ENCODE measurements at regions not wholly inside any gene's neighbourhood (a gene's known extent, or its start where the extent isn't known, plus 50 kb on each side); places are given as distances from the start of the nearest gene placed in this dataset.
"Not testable (repeated sequence)": the region's sequence is repeated elsewhere in the genome, so short reads cannot be mapped to it uniquely, and the experiment has no call there.

- Histone ChIP-seq H3K36me3 (ENCODE audit: control insufficient read depth in 2 of 2, extremely low read depth in 1 of 2, insufficient read depth in 2 of 2, low read length in 2 of 2) (no peaks in the 10 kb centered on the region), H3K27ac (ENCODE audit: insufficient read depth, low read depth, low read length) (no peak overlapping the region), H3K9me1 (replicated peaks; ENCODE audit: control insufficient read depth, extremely low read depth, insufficient read depth, low read length) (no peaks in the 10 kb centered on the region), H3K4me1 (ENCODE audit: control insufficient read depth, extremely low read depth, insufficient read depth, low read length) (no peaks in the 10 kb centered on the region), H2AFZ (ENCODE audit: low read depth, low read length) (peak overlapping the region; percentile 52), H3K4me3 (replicated peaks in 1 of 3; ENCODE audit: insufficient read depth in 1 of 3, low read depth in 1 of 3, low read length in 3 of 3) (no peak overlapping the region), H3K9ac (replicated peaks; ENCODE audit: extremely low read depth, insufficient read depth, low read length) (no peak overlapping the region), H3K27me3 (ENCODE audit: control insufficient read depth in 2 of 2, insufficient read depth in 2 of 2, low read length in 2 of 2) (no peaks in the 10 kb centered on the region), H3K79me2 (ENCODE audit: control insufficient read depth, insufficient read depth, low read length) (no peaks in the 10 kb centered on the region), H4K20me1 (replicated peaks; ENCODE audit: control insufficient read depth, extremely low read depth, insufficient read depth, low read length) (no peaks in the 10 kb centered on the region), H3K4me2 (ENCODE audit: insufficient read depth, low read length) (no peak overlapping the region), H3K9me3 (replicated peaks; ENCODE audit: control insufficient read depth, insufficient read depth, low read length) (no peaks in the 10 kb centered on the region)
- peak; percentile 21 for DNase-seq (ENCODE audit: low read depth, low spot score)
- peak; percentile 35 for FAIRE-seq
- POLR2A ChIA-PET = no interaction called here
- dilution Hi-C loops (cut with MboI; ENCODE audit: extremely low pct_ligation_motif_present, low sequenced_read_pairs) (no loop called here), intact Hi-C loops (cut with micrococcal nuclease) (no loop called here)
- CTCF ChIA-PET = no interaction called here
- TF ChIP-seq, protein P1, sequence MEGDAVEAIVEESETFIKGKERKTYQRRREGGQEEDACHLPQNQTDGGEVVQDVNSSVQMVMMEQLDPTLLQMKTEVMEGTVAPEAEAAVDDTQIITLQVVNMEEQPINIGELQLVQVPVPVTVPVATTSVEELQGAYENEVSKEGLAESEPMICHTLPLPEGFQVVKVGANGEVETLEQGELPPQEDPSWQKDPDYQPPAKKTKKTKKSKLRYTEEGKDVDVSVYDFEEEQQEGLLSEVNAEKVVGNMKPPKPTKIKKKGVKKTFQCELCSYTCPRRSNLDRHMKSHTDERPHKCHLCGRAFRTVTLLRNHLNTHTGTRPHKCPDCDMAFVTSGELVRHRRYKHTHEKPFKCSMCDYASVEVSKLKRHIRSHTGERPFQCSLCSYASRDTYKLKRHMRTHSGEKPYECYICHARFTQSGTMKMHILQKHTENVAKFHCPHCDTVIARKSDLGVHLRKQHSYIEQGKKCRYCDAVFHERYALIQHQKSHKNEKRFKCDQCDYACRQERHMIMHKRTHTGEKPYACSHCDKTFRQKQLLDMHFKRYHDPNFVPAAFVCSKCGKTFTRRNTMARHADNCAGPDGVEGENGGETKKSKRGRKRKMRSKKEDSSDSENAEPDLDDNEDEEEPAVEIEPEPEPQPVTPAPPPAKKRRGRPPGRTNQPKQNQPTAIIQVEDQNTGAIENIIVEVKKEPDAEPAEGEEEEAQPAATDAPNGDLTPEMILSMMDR (IDR thresholded peaks at IDR 0.05; ENCODE audit: extremely low read depth in 1 of 2, insufficient read depth in 1 of 2, low read depth in 1 of 2, low read length in 2 of 2) = no peak
- TF ChIP-seq MYC (IDR thresholded peaks at IDR 0.05; ENCODE audit: low read depth, low read length) (no peak), EZH2 (IDR thresholded peaks at IDR 0.05; ENCODE audit: borderline replicate concordance, low read depth, low read length, severe bottlenecking) (no peak), FOS (IDR thresholded peaks at IDR 0.05; ENCODE audit: borderline replicate concordance, insufficient read depth, low read length) (peak; percentile 44), GATA2 (IDR thresholded peaks at IDR 0.05; ENCODE audit: insufficient read depth, insufficient read length, low read depth, low read length) (no peak)
- no TSS peak for BruUV-seq (replicated peaks)
Measured at GRCh38 chr3:101913168-101913567, 63.9 kb downstream of the NFKBIZ start.

GRCh38 chr3:101917761-101918160 is 68.4 kb downstream of the NFKBIZ start:
- H3K4me3 ChIP-seq (replicated peaks in 1 of 3; ENCODE audit: insufficient read depth in 1 of 3, low read depth in 1 of 3, low read length in 3 of 3); H3K9me1 ChIP-seq (replicated peaks; ENCODE audit: control insufficient read depth, extremely low read depth, insufficient read depth, low read length); H3K9me3 ChIP-seq (replicated peaks; ENCODE audit: control insufficient read depth, insufficient read depth, low read length); H3K4me2 ChIP-seq (ENCODE audit: insufficient read depth, low read length); H3K9ac ChIP-seq (replicated peaks; ENCODE audit: extremely low read depth, insufficient read depth, low read length); DNase-seq (ENCODE audit: low read depth, low spot score); H3K79me2 ChIP-seq (ENCODE audit: control insufficient read depth, insufficient read depth, low read length); H3K27ac ChIP-seq (ENCODE audit: insufficient read depth, low read depth, low read length); H2AFZ ChIP-seq (ENCODE audit: low read depth, low read length); H3K36me3 ChIP-seq (ENCODE audit: control insufficient read depth in 2 of 2, extremely low read depth in 1 of 2, insufficient read depth in 2 of 2, low read length in 2 of 2); POLR2A ChIA-PET; FAIRE-seq; H4K20me1 ChIP-seq (replicated peaks; ENCODE audit: control insufficient read depth, extremely low read depth, insufficient read depth, low read length); intact Hi-C loops (cut with micrococcal nuclease); H3K4me1 ChIP-seq (ENCODE audit: control insufficient read depth, extremely low read depth, insufficient read depth, low read length); H3K27me3 ChIP-seq (ENCODE audit: control insufficient read depth in 2 of 2, insufficient read depth in 2 of 2, low read length in 2 of 2); BruUV-seq (replicated peaks); dilution Hi-C loops (cut with MboI; ENCODE audit: extremely low pct_ligation_motif_present, low sequenced_read_pairs): not testable (repeated sequence)
- CTCF ChIA-PET = interaction anchor here (1.8 kb wide), 1 partner anchor 308 kb away, joined by 7 read pairs; no protein-coding TSS in a partner anchor

DNA sequence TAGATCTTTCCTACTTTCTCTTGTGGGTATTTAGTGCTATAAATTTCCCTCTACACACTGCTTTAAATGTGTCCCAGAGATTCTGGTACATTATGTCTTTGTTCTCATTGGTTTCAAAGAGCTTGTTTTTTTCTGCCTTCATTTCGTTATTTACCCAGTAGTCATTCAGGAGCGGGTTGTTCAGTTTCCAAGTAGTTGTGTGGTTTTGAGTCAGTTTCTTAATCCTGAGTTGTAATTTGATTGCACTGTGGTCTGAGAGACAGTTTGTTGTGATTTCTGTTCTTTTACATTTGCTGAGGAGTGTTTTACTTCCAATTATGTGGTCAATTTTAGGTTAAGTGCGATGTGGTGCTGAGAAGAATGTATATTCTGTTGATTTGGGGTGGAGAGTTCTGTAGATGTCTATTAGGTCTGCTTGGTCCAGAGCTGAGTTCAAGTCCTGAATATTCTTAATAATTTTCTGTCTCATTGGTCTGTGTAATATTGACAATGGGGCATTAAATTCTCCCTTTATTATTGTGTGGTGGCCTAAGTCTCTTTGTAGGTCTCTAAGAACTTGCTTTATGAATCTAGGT is 72.9 kb downstream of the NFKBIZ start:
- H3K9me3 ChIP-seq (replicated peaks; ENCODE audit: control insufficient read depth, insufficient read depth, low read length); intact Hi-C loops (cut with micrococcal nuclease); H3K4me3 ChIP-seq (replicated peaks in 1 of 3; ENCODE audit: insufficient read depth in 1 of 3, low read depth in 1 of 3, low read length in 3 of 3); H3K79me2 ChIP-seq (ENCODE audit: control insufficient read depth, insufficient read depth, low read length); H2AFZ ChIP-seq (ENCODE audit: low read depth, low read length); H3K27ac ChIP-seq (ENCODE audit: insufficient read depth, low read depth, low read length); H3K9me1 ChIP-seq (replicated peaks; ENCODE audit: control insufficient read depth, extremely low read depth, insufficient read depth, low read length); H3K36me3 ChIP-seq (ENCODE audit: control insufficient read depth in 2 of 2, extremely low read depth in 1 of 2, insufficient read depth in 2 of 2, low read length in 2 of 2); H3K27me3 ChIP-seq (ENCODE audit: control insufficient read depth in 2 of 2, insufficient read depth in 2 of 2, low read length in 2 of 2); H3K9ac ChIP-seq (replicated peaks; ENCODE audit: extremely low read depth, insufficient read depth, low read length); BruUV-seq (replicated peaks); H3K4me2 ChIP-seq (ENCODE audit: insufficient read depth, low read length); dilution Hi-C loops (cut with MboI; ENCODE audit: extremely low pct_ligation_motif_present, low sequenced_read_pairs); DNase-seq (ENCODE audit: low read depth, low spot score); H4K20me1 ChIP-seq (replicated peaks; ENCODE audit: control insufficient read depth, extremely low read depth, insufficient read depth, low read length); FAIRE-seq; CTCF ChIA-PET; POLR2A ChIA-PET: not testable (repeated sequence)
- peaks cover 18% of the 10 kb centered on the region for H3K4me1 ChIP-seq (ENCODE audit: control insufficient read depth, extremely low read depth, insufficient read depth, low read length)
